Prostate gland (tissue), 2 donors: ENCODE measurements at regions not wholly inside any gene's neighbourhood (a gene's known extent, or its start where the extent isn't known, plus 50 kb on each side); places are given as distances from the start of the nearest gene placed in this dataset.
A peak's percentile ranks its signal among the peaks of the same experiment; 100 is the strongest.

Source experiments
- CTCF ChIP-seq, 4 experiments: fragments of 200-600 bp in 2 of 4; fragments of 450-650 bp in 2 of 4; sonication (generic) in 2 of 4; IDR thresholded peaks; 1 replicate in 3 of 4; 2 replicates in 1 of 4; pipeline ENCODE4 v1.5.1; 2016 to 2019; ENCODE audit warnings: antibody characterized with exemption in 4 of 4, mild to moderate bottlenecking in 2 of 4, moderate library complexity in 2 of 4
- POLR2A ChIP-seq: fragments of 450-650 bp; IDR thresholded peaks from one replicate; pipeline ENCODE4 v1.6.1; 2016; ENCODE audit warnings: antibody characterized with exemption, mild to moderate bottlenecking
- POLR2AphosphoS5 ChIP-seq: sonication (generic); formaldehyde crosslinking; IDR thresholded peaks from one replicate; pipeline ENCODE4 v1.6.1; 2017; ENCODE audit warnings: antibody characterized with exemption

GRCh38 chr3:148379763-148380382 lies 317.8 kb upstream of the AGTR1 start:
- TF ChIP-seq CTCF (IDR thresholded peaks at IDR 0.05), result peak in 3 of 4 experiments; percentile 41 to 66 (median 54)
- TF ChIP-seq POLR2AphosphoS5, result peak; percentile 7
- no peak for TF ChIP-seq POLR2A
